Lower leg skin (tissue), 4 donors: ENCODE measurements at regions not wholly inside any gene's neighbourhood (a gene's known extent, or its start where the extent isn't known, plus 50 kb on each side); places are given as distances from the start of the nearest gene placed in this dataset.

Experiments
- DNase-seq, 2 donors: peaks; one replicate each; pipeline ENCODE4 v3.0.0-alpha.2; 2019; ENCODE audit warnings: low spot score in 2 of 2
- H3K4me3 ChIP-seq: fragments of 200-600 bp; sonication (generic); 2 replicates; pipeline ENCODE4 v1.5.1; 2017; ENCODE audit warnings: mild to moderate bottlenecking, low read depth; ENCODE audit not compliant: poor library complexity, severe bottlenecking
- POLR2A ChIP-seq, 2 donors: fragments of 450-650 bp; IDR thresholded peaks; one replicate each; pipeline ENCODE4 v1.6.1; 2016 to 2017; ENCODE audit warnings: antibody characterized with exemption in 2 of 2, mild to moderate bottlenecking in 1 of 2, moderate library complexity in 1 of 2
- whole genome bisulfite sequencing, 2 donors: methylation state at CpG; one replicate each; pipeline ENCODE4 v1.1.5; 2018; 5-methylcytosine and 5-hydroxymethylcytosine counted together
- intact Hi-C: fragments of 100-400 bp; cut with DNase I; formaldehyde crosslinking; loops from one replicate; pipeline ENCODE4 v1.15.0; 2023; ENCODE audit warnings: low total_unique reads
- TF ChIP-seq, protein P1 (sequence below), 3 donors: fragments of 450-650 bp; IDR thresholded peaks; one replicate each; pipeline ENCODE4 v1.5.1; 2016; ENCODE audit warnings: antibody characterized with exemption in 3 of 3, mild to moderate bottlenecking in 3 of 3, moderate library complexity in 2 of 3

DNA sequence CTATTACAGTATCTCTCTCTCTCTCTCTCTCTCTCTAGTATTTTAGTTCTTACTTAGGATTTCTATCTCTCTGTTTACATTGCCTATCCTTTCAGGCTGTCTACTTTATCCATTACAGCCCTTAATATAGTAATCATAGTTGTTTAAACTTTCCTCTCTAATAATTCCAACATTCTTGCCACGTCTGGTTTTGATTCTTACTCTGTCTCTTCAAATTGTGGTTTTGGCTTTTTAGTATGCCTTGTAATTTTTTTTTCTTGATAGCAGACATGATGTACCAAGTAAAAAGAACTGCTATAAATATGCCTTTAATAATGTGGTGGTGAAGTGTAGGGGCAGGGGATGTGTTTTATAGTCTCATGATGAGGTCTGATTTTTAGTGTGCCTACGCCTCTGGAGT, 1809.5 kb upstream of the CELF4 start:
- DNase-seq, result no peak
- TF ChIP-seq POLR2A (IDR thresholded peaks at IDR 0.05), result no peak
- TF ChIP-seq, protein P1, sequence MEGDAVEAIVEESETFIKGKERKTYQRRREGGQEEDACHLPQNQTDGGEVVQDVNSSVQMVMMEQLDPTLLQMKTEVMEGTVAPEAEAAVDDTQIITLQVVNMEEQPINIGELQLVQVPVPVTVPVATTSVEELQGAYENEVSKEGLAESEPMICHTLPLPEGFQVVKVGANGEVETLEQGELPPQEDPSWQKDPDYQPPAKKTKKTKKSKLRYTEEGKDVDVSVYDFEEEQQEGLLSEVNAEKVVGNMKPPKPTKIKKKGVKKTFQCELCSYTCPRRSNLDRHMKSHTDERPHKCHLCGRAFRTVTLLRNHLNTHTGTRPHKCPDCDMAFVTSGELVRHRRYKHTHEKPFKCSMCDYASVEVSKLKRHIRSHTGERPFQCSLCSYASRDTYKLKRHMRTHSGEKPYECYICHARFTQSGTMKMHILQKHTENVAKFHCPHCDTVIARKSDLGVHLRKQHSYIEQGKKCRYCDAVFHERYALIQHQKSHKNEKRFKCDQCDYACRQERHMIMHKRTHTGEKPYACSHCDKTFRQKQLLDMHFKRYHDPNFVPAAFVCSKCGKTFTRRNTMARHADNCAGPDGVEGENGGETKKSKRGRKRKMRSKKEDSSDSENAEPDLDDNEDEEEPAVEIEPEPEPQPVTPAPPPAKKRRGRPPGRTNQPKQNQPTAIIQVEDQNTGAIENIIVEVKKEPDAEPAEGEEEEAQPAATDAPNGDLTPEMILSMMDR (IDR thresholded peaks at IDR 0.05), result no peak
- intact Hi-C loops, result no loop called here
- no peak overlapping the region for H3K4me3 ChIP-seq
- 48 to 58% methylated on average over 2 of the region's 2 CpGs for WGBS, 2 donors

DNA sequence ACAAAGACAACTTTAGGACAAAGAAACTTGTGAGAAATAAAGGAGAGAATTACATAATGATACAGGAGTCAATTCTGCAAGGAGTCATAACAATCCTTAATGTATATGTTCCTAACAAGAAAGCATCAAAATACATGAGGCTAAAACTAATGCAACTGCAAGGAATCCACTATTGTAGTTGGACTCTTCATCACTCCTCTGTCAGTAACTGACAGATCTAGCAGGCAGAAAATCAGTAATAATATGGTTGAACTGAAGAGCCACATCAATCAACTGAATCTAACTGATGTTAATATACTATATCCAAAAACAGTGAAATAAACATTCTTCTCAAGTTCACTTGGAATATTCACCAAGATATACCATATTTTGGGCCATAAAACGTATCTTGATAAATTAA, 1806.4 kb upstream of the CELF4 start:
- no peak overlapping the region for H3K4me3 ChIP-seq
- 88 to 90% methylated on average over 1 of the region's 1 CpG for WGBS, 2 donors
- intact Hi-C loops, result no loop called here
- no peak for DNase-seq
- TF ChIP-seq, protein P1 (IDR thresholded peaks at IDR 0.05), result no peak
- TF ChIP-seq POLR2A (IDR thresholded peaks at IDR 0.05), result no peak

DNA sequence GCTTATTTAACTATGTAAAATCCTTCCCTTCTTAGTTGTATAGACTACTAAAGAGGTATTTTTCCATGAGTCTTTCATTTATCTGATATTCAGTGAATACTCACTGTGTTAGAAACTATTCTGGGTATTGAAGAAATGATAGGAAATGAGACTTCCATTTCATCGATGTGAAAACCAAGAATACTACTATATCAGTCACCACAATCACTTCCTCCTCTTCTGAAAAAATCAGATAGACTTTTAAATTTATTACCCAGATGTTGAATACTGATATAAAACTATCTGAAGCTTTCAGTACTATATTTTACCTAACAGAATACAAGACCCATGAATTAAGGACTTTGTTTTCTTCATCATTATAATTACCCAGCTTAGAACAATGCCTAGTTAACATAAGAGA, 1801.1 kb upstream of the CELF4 start:
- no peak for DNase-seq
- WGBS, 2 donors, result 36 to 38% methylated on average over 1 of the region's 1 CpG
- no peak overlapping the region for H3K4me3 ChIP-seq
- intact Hi-C loops, result no loop called here
- TF ChIP-seq, protein P1 (IDR thresholded peaks at IDR 0.05), result no peak
- no peak for TF ChIP-seq POLR2A (IDR thresholded peaks at IDR 0.05)

DNA sequence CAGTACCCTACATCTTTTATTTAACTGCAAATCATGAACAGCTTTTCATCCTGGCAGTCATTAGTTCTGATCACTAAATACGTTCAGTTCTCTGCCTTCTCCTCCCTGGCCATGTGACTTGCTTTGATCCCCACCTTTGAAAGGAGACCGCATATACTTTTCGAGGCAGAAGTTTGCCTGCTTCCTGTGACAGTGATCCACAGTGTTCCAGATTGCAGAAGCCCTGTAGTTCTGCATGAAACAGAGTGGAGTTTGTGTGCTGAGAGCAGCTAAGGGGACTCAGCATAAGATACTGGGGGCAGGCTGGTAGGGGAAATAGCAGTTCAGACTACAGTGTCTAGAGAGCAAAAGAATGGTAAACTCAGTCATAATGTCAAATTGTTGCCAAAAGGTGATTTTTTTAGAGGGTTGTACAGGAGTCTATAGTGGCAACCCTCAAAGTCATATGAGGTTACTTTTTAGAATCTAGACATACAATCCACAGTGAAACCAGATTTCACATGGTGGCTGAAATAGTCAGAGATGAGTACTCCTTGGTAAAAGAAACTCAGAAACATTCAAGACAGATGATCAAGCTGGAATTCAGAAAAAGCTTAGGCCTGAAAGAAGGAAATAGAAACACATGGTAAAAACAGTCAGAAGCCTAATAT, 1800.4 kb upstream of the CELF4 start:
- no peak for TF ChIP-seq POLR2A (IDR thresholded peaks at IDR 0.05)
- TF ChIP-seq, protein P1 (IDR thresholded peaks at IDR 0.05), result no peak
- 63 to 79% methylated on average over 3 of the region's 3 CpGs for WGBS, 2 donors
- H3K4me3 ChIP-seq, result no peak overlapping the region
- no peak for DNase-seq
- intact Hi-C loops, result no loop called here

GRCh38 chr18:39360072-39360471, 1794.5 kb upstream of the CELF4 start:
- 75 to 76% methylated on average over 2 of the region's 2 CpGs for WGBS, 2 donors
- TF ChIP-seq POLR2A (IDR thresholded peaks at IDR 0.05), result no peak
- TF ChIP-seq, protein P1 (IDR thresholded peaks at IDR 0.05), result no peak
- DNase-seq, result no peak
- intact Hi-C loops, result no loop called here
- no peak overlapping the region for H3K4me3 ChIP-seq

DNA sequence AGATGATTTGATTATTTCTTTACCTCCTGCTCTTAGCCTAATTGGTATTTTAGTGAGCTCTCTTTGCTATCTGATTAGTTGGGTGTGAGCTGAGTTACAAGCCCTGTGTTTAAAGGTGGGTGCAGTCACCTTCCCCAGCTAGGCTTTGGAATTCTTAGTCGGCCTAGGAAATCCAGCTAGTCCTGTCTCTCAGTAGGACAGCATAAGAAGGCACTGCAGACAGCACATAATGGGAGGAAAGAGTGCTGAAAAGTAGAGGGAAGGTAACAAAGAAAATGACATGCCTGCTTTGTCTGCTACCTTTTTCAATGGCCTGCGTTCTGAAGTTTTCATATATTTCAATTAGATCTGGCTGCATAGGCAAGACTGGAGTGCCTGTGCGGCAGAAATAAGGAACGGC, 1794.0 kb upstream of the CELF4 start:
- 86 to 87% methylated on average over 4 of the region's 4 CpGs for WGBS, 2 donors
- no peak for DNase-seq
- no peak for TF ChIP-seq POLR2A (IDR thresholded peaks at IDR 0.05)
- TF ChIP-seq, protein P1 (IDR thresholded peaks at IDR 0.05), result no peak
- intact Hi-C loops, result no loop called here
- no peak overlapping the region for H3K4me3 ChIP-seq
